A549 (cell line): ENCODE measurements at regions not wholly inside any gene's neighbourhood (a gene's known extent, or its start where the extent isn't known, plus 50 kb on each side); places are given as distances from the start of the nearest gene placed in this dataset.

Experiments
- ATAC-seq, 2 experiments: fragments of 200-7000 bp in 1 of 2; fragments of >200 bp in 1 of 2; cut with Nextera tagmentation in 1 of 2; cut with Tn5 transposase in 1 of 2; 3 replicates each; pipeline versions ENCODE4 v1.8.0 to v1.9.1; 2018 to 2020; ENCODE audit warnings: mild to moderate bottlenecking in 1 of 2, moderate library complexity in 1 of 2
- CTCF ChIA-PET: fragments of 300-600 bp; sonication (Branson Sonifier 250); formaldehyde crosslinking; extraction: SDS; loops from one replicate; lab custom pipeline; 2021; ENCODE audit warnings: antibody characterized with exemption, inconsistent platforms; lab: Yijun Ruan, JAX
- POLR2A ChIA-PET: fragments of 350-600 bp; formaldehyde crosslinking; extraction: SDS; loops from one replicate; lab custom pipeline; 2021; ENCODE audit warnings: antibody characterized with exemption, inconsistent platforms; lab: Yijun Ruan, JAX
- DNase-seq, 2 experiments: peaks; one replicate each; pipeline versions ENCODE4 v3.0.0 to v3.0.0-alpha.2; 2011 to 2016; ENCODE audit warnings: low read depth in 1 of 2, low spot score in 1 of 2
- FAIRE-seq: peaks from 2 replicates; lab custom pipeline; 2011; peaks lifted over from hg19 to GRCh38; lab: Jason Lieb, UNC
- H3K27ac ChIP-seq, 2 experiments: fragments of >200 bp; sonication (Bioruptor Twin); formaldehyde crosslinking; 3 replicates each; pipeline ENCODE4 v1.5.1; 2016 to 2017
- H3K4me1 ChIP-seq: fragments of >200 bp; sonication (Bioruptor Twin); formaldehyde crosslinking; 3 replicates; pipeline ENCODE4 v1.6.1; 2016
- H3K4me2 ChIP-seq: fragments of >200 bp; sonication (Bioruptor Twin); formaldehyde crosslinking; 3 replicates; pipeline ENCODE4 v1.6.1; 2016
- H3K4me3 ChIP-seq: fragments of >200 bp; sonication (Bioruptor Twin); formaldehyde crosslinking; 3 replicates; pipeline ENCODE4 v1.5.1; 2016
- H3K9me3 ChIP-seq: fragments of >200 bp; sonication (Bioruptor Twin); formaldehyde crosslinking; 3 replicates; pipeline ENCODE4 v1.6.1; 2016
- ATOH8 ChIP-seq: fragments of 250-450 bp; sonication (Bioruptor Pico); IDR thresholded peaks from 2 replicates; pipeline ENCODE4 v1.5.0; 2020; ENCODE audit warnings: low read depth, mild to moderate bottlenecking, moderate library complexity
- CBX8 ChIP-seq: fragments of 200-600 bp; sonication (generic); IDR thresholded peaks from 2 replicates; pipeline ENCODE4 v1.6.1; 2016
- CHD2 ChIP-seq: fragments of 150-350 bp; IDR thresholded peaks from 2 replicates; pipeline ENCODE4 v1.6.1; 2014; ENCODE audit warnings: low read length; ENCODE audit not compliant: partially characterized antibody
- CHD4 ChIP-seq: fragments of 200-600 bp; sonication (generic); IDR thresholded peaks from 2 replicates; pipeline ENCODE4 v1.6.1; 2016; ENCODE audit warnings: antibody characterized with exemption, mild to moderate bottlenecking, borderline replicate concordance
- E2F6 ChIP-seq: IDR thresholded peaks from 2 replicates; pipeline ENCODE4 v1.6.1; 2012; ENCODE audit warnings: low read depth, borderline replicate concordance
- EHF ChIP-seq: fragments of 250-450 bp; sonication (Bioruptor Pico); IDR thresholded peaks from 2 replicates; pipeline ENCODE4 v1.5.0; 2020; ENCODE audit warnings: mild to moderate bottlenecking
- ELK1 ChIP-seq: fragments of 150-350 bp; IDR thresholded peaks from 2 replicates; pipeline ENCODE4 v1.6.1; 2014; ENCODE audit warnings: low read depth, mild to moderate bottlenecking, low read length
- ESRRA ChIP-seq: fragments of 150-350 bp; IDR thresholded peaks from 2 replicates; pipeline ENCODE4 v1.6.1; 2014; ENCODE audit warnings: mild to moderate bottlenecking, low read length, borderline replicate concordance
- HES2 ChIP-seq: fragments of >200 bp; sonication (Bioruptor Twin); formaldehyde crosslinking; IDR thresholded peaks from 2 replicates; pipeline ENCODE4 v1.6.1; 2016
- HEYL ChIP-seq: fragments of 250-450 bp; sonication (Bioruptor Pico); IDR thresholded peaks from 2 replicates; pipeline ENCODE4 v1.8.0; 2021; ENCODE audit warnings: mild to moderate bottlenecking, moderate library complexity
- HMGXB4 ChIP-seq: fragments of 250-450 bp; sonication (Bioruptor Pico); IDR thresholded peaks from 2 replicates; pipeline ENCODE4 v1.5.0; 2021; ENCODE audit warnings: mild to moderate bottlenecking, moderate library complexity, borderline replicate concordance
- HOXA7 ChIP-seq: fragments of 250-450 bp; sonication (Bioruptor Pico); IDR thresholded peaks from 2 replicates; pipeline ENCODE4 v1.5.0; 2020; ENCODE audit warnings: mild to moderate bottlenecking, moderate library complexity
- HOXB13 ChIP-seq: fragments of 250-450 bp; sonication (Bioruptor Pico); IDR thresholded peaks from 2 replicates; pipeline ENCODE4 v1.5.0; 2020; ENCODE audit warnings: low read depth, mild to moderate bottlenecking, moderate library complexity
- JUN ChIP-seq, 2 experiments: fragments of >200 bp; sonication (Bioruptor Twin); formaldehyde crosslinking; IDR thresholded peaks; 2 replicates in 1 of 2; 3 replicates in 1 of 2; pipeline ENCODE4 v1.6.1; 2016 to 2017
- JUNB ChIP-seq: fragments of >200 bp; sonication (Bioruptor Twin); formaldehyde crosslinking; IDR thresholded peaks from 2 replicates; pipeline ENCODE4 v1.6.1; 2016
- KDM1A ChIP-seq: fragments of 200-600 bp; sonication (generic); IDR thresholded peaks from 2 replicates; pipeline ENCODE4 v1.6.1; 2016; ENCODE audit warnings: low read depth, mild to moderate bottlenecking
- MAX ChIP-seq: IDR thresholded peaks from 2 replicates; pipeline ENCODE4 v1.6.1; 2012
- NPAS2 ChIP-seq: fragments of 250-450 bp; sonication (Bioruptor Pico); IDR thresholded peaks from 2 replicates; pipeline ENCODE4 v1.8.0; 2022; ENCODE audit warnings: mild to moderate bottlenecking, moderate library complexity, borderline replicate concordance
- RFX5 ChIP-seq: fragments of 450-650 bp; IDR thresholded peaks from 2 replicates; pipeline ENCODE4 v1.7.1; 2014; ENCODE audit warnings: antibody characterized with exemption, mild to moderate bottlenecking, moderate library complexity
- SMC3 ChIP-seq: fragments of >200 bp; sonication (Bioruptor Twin); formaldehyde crosslinking; IDR thresholded peaks from 3 replicates; pipeline ENCODE4 v1.6.1; 2018; ENCODE audit warnings: inconsistent platforms
- TFCP2L1 ChIP-seq: fragments of 250-450 bp; sonication (Bioruptor Pico); IDR thresholded peaks from 2 replicates; pipeline ENCODE4 v1.5.0; 2021; ENCODE audit warnings: mild to moderate bottlenecking
- ZFP36 ChIP-seq: fragments of 450-650 bp; IDR thresholded peaks from 2 replicates; pipeline ENCODE4 v1.6.1; 2014; ENCODE audit warnings: borderline replicate concordance; ENCODE audit not compliant: partially characterized antibody
- ZSCAN20 ChIP-seq: fragments of 250-450 bp; sonication (Bioruptor Pico); IDR thresholded peaks from 2 replicates; pipeline ENCODE4 v1.8.0; 2022; ENCODE audit warnings: mild to moderate bottlenecking, moderate library complexity
- WGBS: methylation state at CpG from one replicate; pipeline ENCODE4 v1.1.6; 2017; ENCODE audit errors: missing lambda C conversion rate; 5-methylcytosine and 5-hydroxymethylcytosine counted together

GRCh38 chr3:159210336-159210735 lies 408.5 kb downstream of the MFSD1 start:
- H3K27ac ChIP-seq, result no peak overlapping the region
- no peaks in the 10 kb centered on the region for H3K4me1 ChIP-seq
- no peak for DNase-seq
- no peaks in the 10 kb centered on the region for H3K9me3 ChIP-seq
- H3K4me3 ChIP-seq, result no peak overlapping the region
- no peak overlapping the region for H3K4me2 ChIP-seq
- WGBS, result 61% methylated on average over 1 of the region's 1 CpG
- FAIRE-seq, result no peak
- CTCF ChIA-PET, result interaction anchor here (0.9 kb wide), 1 partner anchor 421 kb away, joined by 3 read pairs; no protein-coding TSS in a partner anchor
- no peak for TF ChIP-seq MAX
- no peak for TF ChIP-seq CHD2
- no peak for TF ChIP-seq ESRRA
- no peak for TF ChIP-seq HOXA7 (CRISPR knock-in tag)
- TF ChIP-seq, all 56 proteins: peak for 0
- POLR2A ChIA-PET, result no interaction called here
- ATAC-seq, result no peak

GRCh38 chr3:159216311-159216710 lies 414.5 kb downstream of the MFSD1 start:
- POLR2A ChIA-PET, result no interaction called here
- CTCF ChIA-PET, result interaction anchor here (1.1 kb wide), 1 partner anchor 16 kb away, joined by 3 read pairs; no protein-coding TSS in a partner anchor
- no peak for FAIRE-seq

GRCh38 chr3:159219231-159219630 lies 417.4 kb downstream of the MFSD1 start:
- DNase-seq, result no peak
- H3K27ac ChIP-seq, result no peak overlapping the region
- no peak overlapping the region for H3K4me3 ChIP-seq
- H3K4me1 ChIP-seq, result no peaks in the 10 kb centered on the region
- ATAC-seq, result no peak
- FAIRE-seq, result no peak
- WGBS, result 59% methylated on average over 3 of the region's 3 CpGs
- no peaks in the 10 kb centered on the region for H3K9me3 ChIP-seq
- ChIA-PET CTCF (no interaction called here), POLR2A (no interaction called here)
- H3K4me2 ChIP-seq, result no peak overlapping the region
- TF ChIP-seq ZSCAN20, result no peak
- TF ChIP-seq CHD4, result no peak
- TF ChIP-seq ZFP36, result no peak
- no peak for TF ChIP-seq RFX5
- TF ChIP-seq JUN (IDR thresholded peaks at IDR 0.05), result no peak
- TF ChIP-seq HOXB13, result no peak
- TF ChIP-seq EHF (CRISPR knock-in tag), result no peak
- no peak for TF ChIP-seq SMC3
- TF ChIP-seq JUNB, result no peak
- no peak for TF ChIP-seq ESRRA
- TF ChIP-seq HEYL (CRISPR knock-in tag), result no peak
- TF ChIP-seq HES2, result no peak
- no peak for TF ChIP-seq KDM1A
- no peak for TF ChIP-seq CHD2
- TF ChIP-seq HMGXB4 (CRISPR knock-in tag), result no peak
- TF ChIP-seq TFCP2L1 (CRISPR knock-in tag), result no peak
- TF ChIP-seq HOXA7 (CRISPR knock-in tag), result no peak
- TF ChIP-seq ELK1, result no peak
- TF ChIP-seq E2F6, result no peak
- no peak for TF ChIP-seq ATOH8 (CRISPR knock-in tag)

More at GRCh38 chr3:159216311-159216710, 414.5 kb downstream of the MFSD1 start:
- ATAC-seq (no peak), DNase-seq (no peak)
- Histone ChIP-seq H3K27ac (no peak overlapping the region), H3K4me3 (no peak overlapping the region), H3K4me2 (no peak overlapping the region), H3K4me1 (no peaks in the 10 kb centered on the region), H3K9me3 (no peaks in the 10 kb centered on the region)
- WGBS, result 67% methylated on average over 3 of the region's 3 CpGs
- no peak for TF ChIP-seq ZSCAN20
- no peak for TF ChIP-seq NPAS2 (CRISPR knock-in tag)
- no peak for TF ChIP-seq CBX8
